Osteocyte (in vitro differentiated cells): ENCODE measurements at regions not wholly inside any gene's neighbourhood (a gene's known extent, or its start where the extent isn't known, plus 50 kb on each side); places are given as distances from the start of the nearest gene placed in this dataset.

Experiments
- DNase-seq: peaks from one replicate; pipeline ENCODE4 v3.0.0; 2021; ENCODE audit warnings: mixed read lengths; ENCODE audit not compliant: unreplicated experiment; ENCODE audit errors: extremely low spot score
- H3K27ac Mint-ChIP-seq: one replicate; pipeline ENCODE4 v1.8.0; 2021; ENCODE audit warnings: mild to moderate bottlenecking, mixed read lengths; ENCODE audit not compliant: unreplicated experiment
- H3K27me3 Mint-ChIP-seq: one replicate; pipeline ENCODE4 v1.8.0; 2021; ENCODE audit warnings: mixed read lengths; ENCODE audit not compliant: unreplicated experiment
- H3K36me3 Mint-ChIP-seq: one replicate; pipeline ENCODE4 v1.8.0; 2021; ENCODE audit warnings: mixed read lengths; ENCODE audit not compliant: unreplicated experiment
- H3K4me1 Mint-ChIP-seq: one replicate; pipeline ENCODE4 v1.8.0; 2021; ENCODE audit warnings: mixed read lengths; ENCODE audit not compliant: unreplicated experiment
- H3K4me3 Mint-ChIP-seq: one replicate; pipeline ENCODE4 v1.8.0; 2021; ENCODE audit warnings: mild to moderate bottlenecking, moderate library complexity, mixed read lengths; ENCODE audit not compliant: unreplicated experiment
- H3K9me3 Mint-ChIP-seq: one replicate; pipeline ENCODE4 v1.8.0; 2021; ENCODE audit warnings: mixed read lengths; ENCODE audit not compliant: unreplicated experiment
- TF ChIP-seq, protein P1 (sequence below): fragments of 200-600 bp; sonication (generic); IDR thresholded peaks from 2 replicates; pipeline ENCODE4 v1.5.0; 2021; ENCODE audit warnings: antibody characterized with exemption, mild to moderate bottlenecking, moderate library complexity

DNA sequence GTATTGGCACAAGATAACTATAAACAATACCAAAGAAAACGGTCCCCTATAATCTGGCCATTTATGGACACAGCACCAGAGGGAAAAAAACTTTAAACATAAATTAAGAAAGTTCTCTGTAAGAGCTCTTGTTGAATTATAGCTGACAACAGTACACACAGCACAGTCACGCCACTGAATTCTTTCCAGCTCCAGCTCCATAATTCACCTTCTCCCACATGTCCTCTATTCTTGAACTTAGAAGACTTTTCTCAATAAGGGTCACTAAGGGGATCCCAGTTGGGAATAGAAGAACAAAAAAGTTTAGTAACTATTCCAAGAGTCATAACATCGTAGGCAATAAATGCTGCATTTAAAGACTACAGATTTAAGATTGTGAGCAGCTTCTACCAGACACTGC lies 124.6 kb upstream of the CYP1B1 start:
- no peaks in the 10 kb centered on the region for H3K27me3 Mint-ChIP-seq
- H3K36me3 Mint-ChIP-seq: no peaks in the 10 kb centered on the region
- TF ChIP-seq, protein P1, sequence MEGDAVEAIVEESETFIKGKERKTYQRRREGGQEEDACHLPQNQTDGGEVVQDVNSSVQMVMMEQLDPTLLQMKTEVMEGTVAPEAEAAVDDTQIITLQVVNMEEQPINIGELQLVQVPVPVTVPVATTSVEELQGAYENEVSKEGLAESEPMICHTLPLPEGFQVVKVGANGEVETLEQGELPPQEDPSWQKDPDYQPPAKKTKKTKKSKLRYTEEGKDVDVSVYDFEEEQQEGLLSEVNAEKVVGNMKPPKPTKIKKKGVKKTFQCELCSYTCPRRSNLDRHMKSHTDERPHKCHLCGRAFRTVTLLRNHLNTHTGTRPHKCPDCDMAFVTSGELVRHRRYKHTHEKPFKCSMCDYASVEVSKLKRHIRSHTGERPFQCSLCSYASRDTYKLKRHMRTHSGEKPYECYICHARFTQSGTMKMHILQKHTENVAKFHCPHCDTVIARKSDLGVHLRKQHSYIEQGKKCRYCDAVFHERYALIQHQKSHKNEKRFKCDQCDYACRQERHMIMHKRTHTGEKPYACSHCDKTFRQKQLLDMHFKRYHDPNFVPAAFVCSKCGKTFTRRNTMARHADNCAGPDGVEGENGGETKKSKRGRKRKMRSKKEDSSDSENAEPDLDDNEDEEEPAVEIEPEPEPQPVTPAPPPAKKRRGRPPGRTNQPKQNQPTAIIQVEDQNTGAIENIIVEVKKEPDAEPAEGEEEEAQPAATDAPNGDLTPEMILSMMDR: no peak
- peaks cover 7% of the 10 kb centered on the region for H3K4me1 Mint-ChIP-seq
- no peaks in the 10 kb centered on the region for H3K9me3 Mint-ChIP-seq
- H3K27ac Mint-ChIP-seq: no peak overlapping the region
- no peak overlapping the region for H3K4me3 Mint-ChIP-seq
- DNase-seq: no peak

DNA sequence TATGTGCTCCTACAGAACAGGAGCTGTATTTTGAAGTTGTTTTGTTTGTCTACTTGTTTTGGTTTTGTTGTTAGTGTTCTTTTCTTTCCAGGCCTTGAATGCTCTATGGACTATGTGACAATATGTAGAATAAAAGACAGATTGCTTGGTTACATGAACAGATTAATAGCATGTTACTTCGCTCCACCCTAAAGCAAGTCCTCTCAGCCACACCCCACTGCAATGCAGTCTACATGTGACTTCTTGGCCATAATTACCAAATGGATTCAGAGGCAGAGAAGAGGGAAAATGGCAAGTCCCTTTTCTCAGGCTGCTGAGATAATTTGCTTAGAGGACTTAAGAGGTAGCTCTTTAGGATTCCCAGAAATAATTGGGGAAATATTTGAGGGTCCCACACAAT lies 123.2 kb upstream of the CYP1B1 start:
- Mint-ChIP-seq H3K27me3 (no peaks in the 10 kb centered on the region), H3K4me1 (peaks cover 9% of the 10 kb centered on the region), H3K27ac (no peak overlapping the region), H3K36me3 (no peaks in the 10 kb centered on the region), H3K4me3 (no peak overlapping the region), H3K9me3 (no peaks in the 10 kb centered on the region)
- no peak for DNase-seq
- TF ChIP-seq, protein P1: no peak

DNA sequence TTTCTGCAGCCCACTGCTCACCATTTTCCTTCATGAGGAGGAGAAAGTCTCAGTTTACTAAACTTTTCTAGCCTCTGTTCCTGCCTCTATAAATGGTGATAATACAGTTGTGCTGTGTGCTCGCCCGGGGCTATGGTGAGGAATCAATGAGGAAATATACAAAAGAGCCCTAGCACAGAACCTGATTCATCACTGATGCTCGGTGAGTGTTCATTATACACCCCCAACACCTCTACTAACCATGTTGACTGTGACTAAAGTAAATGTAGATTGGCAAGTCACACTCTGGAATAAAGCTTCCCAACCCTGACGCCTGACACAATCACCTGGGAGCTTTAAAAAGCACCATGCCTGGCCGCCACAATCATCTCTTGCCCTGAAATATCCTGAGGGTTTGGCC lies 118.8 kb upstream of the CYP1B1 start:
- Mint-ChIP-seq H3K27ac (no peak overlapping the region), H3K4me1 (peaks cover 12% of the 10 kb centered on the region), H3K4me3 (no peak overlapping the region), H3K27me3 (no peaks in the 10 kb centered on the region), H3K9me3 (peaks cover 5% of the 10 kb centered on the region), H3K36me3 (no peaks in the 10 kb centered on the region)
- TF ChIP-seq, protein P1: no peak
- DNase-seq: no peak

- peaks cover 17% of the 10 kb centered on the region for H3K4me1 Mint-ChIP-seq
- H3K36me3 Mint-ChIP-seq: no peaks in the 10 kb centered on the region
- H3K27me3 Mint-ChIP-seq: no peaks in the 10 kb centered on the region
- TF ChIP-seq, protein P1: no peak
- no peak overlapping the region for H3K27ac Mint-ChIP-seq
- peaks cover 5% of the 10 kb centered on the region for H3K9me3 Mint-ChIP-seq
- H3K4me3 Mint-ChIP-seq: no peak overlapping the region
- no peak for DNase-seq
These were observed 117.0 kb upstream of the CYP1B1 start for GRCh38 chr2:38192976-38193375.

- Mint-ChIP-seq H3K36me3 (no peaks in the 10 kb centered on the region), H3K9me3 (peaks cover 5% of the 10 kb centered on the region), H3K27me3 (no peaks in the 10 kb centered on the region), H3K4me3 (no peak overlapping the region), H3K27ac (no peak overlapping the region), H3K4me1 (peaks cover 27% of the 10 kb centered on the region)
- DNase-seq: no peak
- TF ChIP-seq, protein P1: no peak
These were observed 116.1 kb upstream of the CYP1B1 start for GRCh38 chr2:38192046-38192445.
